GM21825 (cell line): ENCODE measurements at regions not wholly inside any gene's neighbourhood (a gene's known extent, or its start where the extent isn't known, plus 50 kb on each side); places are given as distances from the start of the nearest gene placed in this dataset.

ENCODE experiments used
- ATAC-seq: cut with Tn5 transposase; IDR thresholded peaks from one replicate; pipeline ENCODE4 v1.9.1; 2021; ENCODE audit warnings: mild to moderate bottlenecking, moderate library complexity; ENCODE audit not compliant: unreplicated experiment

DNA sequence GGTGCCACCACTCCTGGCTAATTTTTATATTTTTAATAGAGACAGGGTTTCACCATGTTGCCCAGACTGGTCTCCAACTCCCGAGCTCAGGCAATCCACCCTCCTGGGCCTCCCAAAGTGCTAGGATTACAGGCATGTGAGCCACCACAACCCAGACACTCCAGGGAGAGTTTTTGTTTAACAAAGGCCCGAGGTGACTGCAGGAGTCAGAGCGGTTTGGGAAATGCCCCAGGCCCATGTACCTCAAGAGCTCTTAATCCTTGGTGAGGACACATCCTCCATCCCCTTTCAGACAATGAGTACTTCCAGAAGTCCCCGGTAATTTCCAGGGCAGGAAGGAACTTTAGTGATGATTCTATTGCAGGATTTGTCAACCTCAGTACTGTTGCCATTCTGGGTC, 176.0 kb downstream of the ESRRB start:
- no peak for ATAC-seq

DNA sequence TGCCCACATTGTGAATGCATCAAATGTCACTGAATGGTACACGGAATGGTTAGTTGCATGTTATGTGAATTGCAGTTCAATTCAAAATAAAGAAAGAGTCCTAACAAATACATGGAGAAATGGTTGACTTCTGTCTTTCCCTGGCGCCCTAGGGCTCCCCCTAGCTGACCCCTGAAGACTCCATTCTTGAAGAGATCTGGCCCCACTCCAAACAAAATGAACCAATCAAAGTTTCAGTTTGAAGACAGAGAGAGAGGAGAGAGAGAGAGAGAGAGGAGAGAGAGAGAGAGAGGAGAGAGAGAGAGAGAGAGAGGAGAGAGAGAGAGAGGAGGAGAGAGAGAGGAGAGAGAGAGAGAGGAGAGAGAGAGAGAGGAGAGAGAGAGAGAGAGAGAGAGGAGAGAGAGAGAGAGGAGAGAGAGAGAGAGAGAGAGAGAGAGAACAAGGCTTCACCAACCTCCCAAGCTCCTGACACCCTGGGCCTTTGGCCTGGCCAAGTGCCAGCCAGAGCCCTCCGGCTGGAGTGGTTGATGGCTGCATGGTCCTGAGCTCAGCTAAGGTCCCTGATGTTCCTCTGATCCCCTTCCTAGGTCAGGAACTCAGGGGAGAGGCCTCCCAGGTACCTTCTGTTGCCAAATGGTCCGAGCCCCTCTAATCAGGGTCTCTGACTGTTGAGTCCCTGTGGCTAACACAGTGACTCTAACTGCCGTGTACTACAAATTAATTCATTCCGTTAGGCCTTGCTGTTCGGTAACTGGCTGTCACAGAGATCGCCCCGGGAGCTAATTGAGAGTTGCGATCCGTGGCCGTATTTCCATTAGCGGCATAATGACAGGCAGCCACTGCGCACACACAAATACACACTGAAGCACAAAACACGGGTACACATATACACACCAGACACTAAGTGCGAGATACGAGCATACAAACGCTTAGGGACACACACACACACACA, 188.8 kb downstream of the ESRRB start:
- no peak for ATAC-seq

DNA sequence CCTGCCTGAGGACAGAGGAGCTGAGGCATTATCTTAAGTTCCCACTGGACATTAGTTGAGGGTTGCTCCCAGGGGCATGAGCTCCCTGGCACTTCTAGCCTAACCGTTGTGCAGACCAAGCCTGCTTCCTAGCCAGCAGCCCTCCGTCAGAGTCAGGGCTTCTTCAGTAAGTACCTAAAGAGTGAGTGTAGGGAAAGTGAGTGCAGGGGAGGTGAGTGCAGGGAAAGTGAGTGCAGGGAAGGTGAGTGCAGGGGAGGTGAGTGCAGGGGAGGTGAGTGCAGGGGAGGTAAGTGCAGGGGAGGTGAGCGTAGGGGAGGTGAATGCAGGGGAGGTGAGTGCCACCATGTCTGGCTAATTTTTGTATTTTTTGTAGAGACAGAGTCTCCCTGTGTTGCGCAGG, 190.5 kb downstream of the ESRRB start:
- no peak for ATAC-seq

GRCh38 chr14:76574416-76575095, 186.7 kb upstream of the VASH1 start:
- no peak for ATAC-seq

DNA sequence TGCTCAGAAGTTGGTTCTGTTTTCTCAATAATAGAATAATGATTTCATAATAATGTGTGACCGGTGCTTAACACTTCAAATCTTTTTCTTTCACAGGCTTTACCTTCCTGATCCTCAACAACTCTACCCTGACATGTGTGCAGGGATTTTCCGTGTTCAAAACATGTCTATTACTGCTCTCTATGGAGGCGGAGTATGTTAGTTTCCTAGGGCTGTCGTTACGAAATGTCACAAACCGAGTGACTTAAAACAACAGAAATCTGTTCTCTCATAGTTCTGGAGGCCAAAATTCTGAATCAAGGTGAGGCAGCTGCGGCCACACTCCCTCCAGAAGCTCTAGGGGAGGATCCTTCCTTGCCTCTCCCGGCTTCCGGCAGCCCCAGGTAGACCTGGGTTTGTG, 186.2 kb upstream of the VASH1 start:
- ATAC-seq: no peak

DNA sequence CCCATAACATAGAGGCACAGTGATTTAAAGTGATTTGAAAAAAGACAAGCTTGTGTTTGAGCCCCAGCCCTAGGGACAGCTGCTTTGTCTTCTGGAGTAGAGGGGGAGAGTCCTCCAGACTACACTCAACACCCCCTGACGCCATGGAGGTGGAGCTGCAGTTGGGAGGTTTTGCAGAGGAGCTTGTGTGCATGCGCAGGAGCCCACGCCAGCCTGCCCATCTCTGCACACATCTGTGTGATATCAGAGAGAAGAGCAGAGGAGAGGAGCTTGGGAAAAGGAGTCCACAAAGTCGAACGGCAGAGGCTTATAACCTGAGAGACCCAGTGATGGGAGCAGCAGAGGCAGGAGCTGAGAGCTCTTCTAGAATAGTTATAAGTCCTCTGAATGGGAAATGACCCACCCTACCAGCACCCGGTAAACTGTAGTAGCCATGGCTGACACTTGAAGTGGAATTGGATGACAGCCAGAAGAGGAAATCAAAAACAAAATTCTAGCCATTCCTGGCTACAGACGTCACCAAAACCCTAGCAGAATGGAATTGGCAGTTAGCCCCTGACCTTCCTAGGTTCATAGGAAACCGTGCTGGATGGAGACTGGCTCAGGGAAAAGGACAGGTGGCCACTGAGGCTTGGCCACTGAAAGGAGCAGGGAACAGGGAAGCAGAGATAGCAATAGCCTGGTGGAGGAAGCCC, 185.1 kb upstream of the VASH1 start:
- no peak for ATAC-seq

- no peak for ATAC-seq
Measured at GRCh38 chr14:76577090-76577489, 184.2 kb upstream of the VASH1 start.

DNA sequence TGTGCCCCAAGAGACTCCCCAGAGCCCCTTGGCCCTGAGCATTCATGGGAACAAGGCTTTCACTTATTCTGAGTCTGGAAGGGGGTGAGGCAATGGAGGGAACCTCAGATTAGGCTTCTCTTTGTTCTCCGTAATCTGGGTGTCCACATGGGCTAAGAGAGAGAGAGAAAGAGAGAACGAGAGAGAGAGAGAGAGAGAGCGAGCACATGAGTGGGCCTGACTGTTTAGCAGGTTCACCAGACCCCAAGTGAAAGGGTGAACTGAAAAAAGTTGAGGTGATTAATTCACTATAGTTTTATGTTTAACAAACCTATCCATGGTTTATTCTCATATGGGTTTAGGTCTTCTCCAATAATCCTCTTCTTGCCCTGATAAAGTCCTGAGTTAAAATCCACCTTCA, 183.4 kb upstream of the VASH1 start:
- no peak for ATAC-seq

DNA sequence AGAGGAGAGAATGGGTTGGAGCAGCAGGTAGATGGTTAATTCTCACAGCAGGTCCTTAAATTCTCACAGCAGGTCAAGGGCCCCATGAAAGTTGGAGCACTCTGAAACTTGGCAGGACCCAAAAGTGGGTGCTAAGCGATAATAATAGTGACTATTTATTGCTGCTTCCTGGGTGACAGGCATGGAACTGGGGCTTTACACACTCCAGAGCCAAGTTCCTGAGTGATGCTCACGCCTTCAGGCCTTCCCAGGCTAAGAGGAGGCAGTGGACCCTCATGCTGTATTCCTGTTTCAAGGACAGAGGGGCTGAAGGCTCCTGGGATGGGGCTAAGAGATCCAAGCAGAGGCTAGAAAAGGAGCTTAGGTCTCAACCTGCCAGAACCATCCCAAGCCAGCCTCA, 180.9 kb upstream of the VASH1 start:
- no peak for ATAC-seq

DNA sequence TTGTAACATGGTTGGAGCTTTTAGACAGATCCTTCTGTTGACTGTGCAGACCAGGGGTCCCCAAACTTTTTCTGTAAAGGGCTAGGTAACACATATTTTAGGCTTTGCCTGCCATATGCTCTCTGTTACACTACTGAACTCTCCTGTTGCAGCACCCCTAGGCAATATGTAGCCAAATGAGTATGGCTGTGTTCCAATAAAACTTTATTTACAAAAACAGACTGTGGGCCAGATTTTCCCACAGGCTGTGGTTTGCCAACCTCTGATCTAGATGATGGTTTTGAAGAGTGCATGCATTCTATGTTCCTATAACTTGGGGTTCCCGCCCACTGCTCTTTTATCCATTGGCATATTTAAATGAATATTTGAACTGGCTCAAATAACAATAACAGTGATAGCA, 180.3 kb upstream of the VASH1 start:
- no peak for ATAC-seq

- ATAC-seq: no peak
Measured at GRCh38 chr14:76581592-76581991, 179.7 kb upstream of the VASH1 start.

DNA sequence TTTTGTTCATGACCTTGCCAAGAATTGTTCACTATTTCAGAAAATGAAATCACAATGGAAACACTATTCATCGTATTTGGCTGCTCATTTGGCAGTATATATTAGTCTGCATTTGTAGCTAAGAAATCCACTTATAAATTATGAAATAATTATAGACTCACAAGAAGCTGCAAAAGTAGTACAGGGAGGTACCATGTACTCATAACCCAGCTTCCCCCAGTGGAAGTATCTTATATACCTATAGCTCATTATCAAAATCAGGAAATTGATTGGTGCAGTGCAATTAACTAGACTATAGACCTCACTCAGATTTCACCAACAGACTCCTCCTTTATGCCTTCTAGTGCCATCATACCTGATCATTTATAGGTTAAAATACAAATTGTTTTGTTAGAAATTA, 178.8 kb upstream of the VASH1 start:
- ATAC-seq: no peak

GRCh38 chr14:76583174-76583573, 178.1 kb upstream of the VASH1 start:
- no peak for ATAC-seq

DNA sequence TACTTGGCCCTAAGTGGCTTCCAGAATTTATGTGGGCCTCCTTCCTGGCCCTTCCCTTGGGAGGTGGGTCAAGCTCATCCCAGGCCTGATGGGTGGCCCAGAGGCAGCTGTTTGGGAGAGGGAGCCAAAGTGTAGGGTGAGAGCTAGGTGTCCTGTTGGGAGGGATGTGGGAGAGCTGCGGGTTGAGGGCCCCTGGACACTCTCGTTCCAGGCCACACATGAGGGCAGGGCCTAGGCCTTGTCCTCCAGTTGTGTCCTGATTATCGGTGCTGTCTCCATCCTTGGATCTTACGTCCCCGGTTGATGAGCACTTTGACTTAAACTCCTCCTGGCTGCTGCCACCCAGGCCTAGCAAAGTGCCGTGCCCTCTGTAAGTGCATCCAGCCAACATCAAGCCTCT, 177.5 kb upstream of the VASH1 start:
- no peak for ATAC-seq

DNA sequence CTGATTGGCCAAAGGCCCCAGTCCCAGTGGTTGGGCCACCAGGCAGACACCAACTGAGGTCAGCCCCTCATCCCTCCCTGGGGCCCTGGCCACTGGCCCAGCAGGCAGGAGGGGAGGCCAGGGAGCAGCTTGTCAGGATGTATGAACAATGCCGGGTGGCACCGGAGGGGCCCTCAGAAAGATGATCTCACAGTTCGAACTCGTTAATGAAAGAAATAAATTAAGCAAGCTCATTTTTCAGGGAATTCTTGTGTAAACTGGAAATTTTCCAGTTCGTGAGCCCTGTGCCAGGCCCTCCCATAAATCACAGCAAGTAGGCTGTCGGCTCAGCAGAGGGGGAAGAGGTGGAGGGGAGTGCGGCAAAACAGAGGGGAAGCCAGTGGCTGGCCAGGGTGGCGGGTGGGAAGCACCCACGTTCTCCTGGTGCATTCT, 177.0 kb upstream of the VASH1 start:
- no peak for ATAC-seq

- no peak for ATAC-seq
Measured at GRCh38 chr14:76585616-76586015, 175.7 kb upstream of the VASH1 start.

GRCh38 chr14:76589246-76589645, 172.0 kb upstream of the VASH1 start:
- no peak for ATAC-seq

- ATAC-seq: no peak
Measured at GRCh38 chr14:76591266-76591665, 170.0 kb upstream of the VASH1 start.

DNA sequence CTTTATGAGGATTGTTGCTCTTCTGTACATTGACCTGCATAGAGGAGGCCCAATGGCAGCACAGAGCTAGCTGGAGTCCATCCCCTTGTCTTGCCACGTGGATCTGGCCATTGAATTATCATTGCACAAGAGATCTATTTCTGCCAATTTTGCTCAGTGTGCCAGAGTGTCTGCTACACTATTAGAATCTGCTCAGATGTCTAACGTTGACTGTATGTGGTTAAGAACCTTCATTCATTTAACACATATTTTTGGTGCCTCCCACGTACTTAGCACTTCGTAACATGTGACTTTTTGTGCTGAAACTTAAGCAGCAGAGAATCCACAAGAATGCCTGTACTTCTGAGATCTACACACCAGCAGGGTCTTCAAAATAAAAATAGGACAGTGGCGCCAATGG, 166.0 kb upstream of the VASH1 start:
- no peak for ATAC-seq

DNA sequence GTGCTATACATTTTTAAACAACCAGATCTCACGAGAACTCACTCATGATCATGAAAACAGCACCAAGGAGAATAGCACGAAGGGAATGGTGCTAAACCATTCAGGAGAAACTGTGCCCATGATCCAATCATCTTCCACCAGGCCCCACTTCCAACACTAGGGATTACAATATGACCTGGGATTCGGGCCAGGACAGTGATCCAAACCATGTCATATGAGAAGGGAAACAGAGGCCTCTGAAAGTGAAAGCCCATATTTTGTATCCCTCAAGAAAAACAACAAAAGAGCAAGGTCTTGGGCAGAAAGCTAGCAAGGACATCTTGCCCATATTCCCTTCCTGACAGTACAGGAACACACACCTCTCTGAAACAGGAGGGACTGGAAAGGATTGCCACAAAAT, 163.9 kb upstream of the VASH1 start:
- no peak for ATAC-seq

DNA sequence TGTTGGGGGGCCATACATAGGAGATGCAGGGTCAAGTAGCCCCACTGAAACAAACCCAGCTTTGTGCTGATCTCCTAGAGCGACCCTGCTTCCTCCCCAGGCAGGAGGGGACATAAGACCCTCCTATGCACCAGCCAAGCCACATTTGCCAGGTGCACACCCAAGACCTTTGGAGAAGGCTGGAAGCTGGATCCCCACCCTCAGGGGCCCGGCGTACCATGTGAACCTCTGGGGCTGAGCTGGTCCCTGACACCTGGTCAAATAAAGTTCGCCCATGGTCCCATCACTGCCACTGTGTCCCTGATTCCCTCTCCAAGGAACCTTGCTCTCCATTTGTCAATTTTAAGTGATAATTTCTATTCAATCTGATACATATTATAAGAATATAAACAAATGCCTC, 162.1 kb upstream of the VASH1 start:
- no peak for ATAC-seq
